Hematopoietic multipotent progenitor cell treated with erythropoietin and hydrocortisone succinate and interleukin-3 and kit ligand, for 15 days (in vitro differentiated cells): ENCODE measurements at regions not wholly inside any gene's neighbourhood (a gene's known extent, or its start where the extent isn't known, plus 50 kb on each side); places are given as distances from the start of the nearest gene placed in this dataset.
"Not testable (repeated sequence)": the region's sequence is repeated elsewhere in the genome, so short reads cannot be mapped to it uniquely, and the experiment has no call there.

Experiments used
- DNase-seq: peaks from one replicate; pipeline ENCODE4 v3.0.0-alpha.2; 2015; ENCODE audit warnings: low spot score

GRCh38 chr18:78792736-78793135, 186.9 kb upstream of the SALL3 start:
- no peak for DNase-seq

DNA sequence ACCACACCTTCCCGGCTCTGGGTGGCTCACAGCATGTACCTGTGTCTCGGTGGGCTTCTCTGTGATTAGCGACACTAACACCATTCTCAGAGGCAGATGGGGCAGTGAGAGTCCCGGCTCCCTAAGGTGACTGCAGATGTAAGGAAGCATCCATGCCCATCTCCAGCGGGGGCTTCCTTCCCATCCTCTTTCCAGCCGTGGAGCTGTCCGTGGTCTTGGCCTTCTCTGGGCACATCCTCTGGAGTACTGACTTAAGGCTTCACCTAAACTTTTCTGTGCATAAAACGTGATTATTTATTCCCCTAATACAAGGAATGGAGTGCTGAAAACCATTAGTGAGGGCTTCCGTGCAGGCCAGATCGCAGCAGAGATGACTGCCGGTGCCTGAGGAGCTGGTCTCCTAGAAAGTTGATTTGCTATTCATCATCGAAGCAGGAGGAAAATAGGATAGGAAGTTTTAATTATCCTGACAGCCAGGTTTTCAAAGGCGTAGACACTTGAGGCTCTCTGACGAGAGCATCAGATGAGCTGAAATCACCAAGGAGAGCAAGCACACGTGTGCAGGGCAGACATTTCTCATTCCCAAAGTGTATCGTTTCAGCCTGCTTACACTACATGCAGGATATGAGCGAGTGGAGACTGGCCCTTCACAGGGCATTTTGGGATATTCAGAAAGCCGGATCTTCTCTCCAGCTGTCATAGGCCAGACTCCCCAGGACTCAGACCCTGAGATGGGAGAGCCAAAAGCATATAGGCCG, 186.1 kb upstream of the SALL3 start:
- DNase-seq, result no peak

DNA sequence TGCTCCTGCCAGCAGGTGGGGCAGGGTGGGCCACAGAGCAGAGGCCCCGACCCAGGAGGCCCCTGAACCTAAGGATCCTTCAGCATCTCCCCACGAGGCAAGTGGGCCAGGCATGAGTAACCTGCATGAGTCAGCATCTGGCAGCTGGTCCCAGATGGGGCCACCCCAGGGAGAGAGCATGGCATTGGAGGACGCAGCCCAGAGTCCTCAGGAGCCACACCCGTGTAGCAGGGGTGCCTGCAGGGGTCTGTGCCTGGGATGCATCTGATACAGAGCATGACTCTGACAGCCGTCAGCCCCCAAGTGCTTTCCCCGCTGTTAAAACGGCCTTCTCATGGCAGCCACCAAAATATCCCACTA, 185.6 kb upstream of the SALL3 start:
- DNase-seq, result no peak

GRCh38 chr18:78796693-78797455, 182.7 kb upstream of the SALL3 start:
- DNase-seq, result no peak

- DNase-seq, result no peak
Observed at GRCh38 chr18:78797499-78797898, 182.1 kb upstream of the SALL3 start.

DNA sequence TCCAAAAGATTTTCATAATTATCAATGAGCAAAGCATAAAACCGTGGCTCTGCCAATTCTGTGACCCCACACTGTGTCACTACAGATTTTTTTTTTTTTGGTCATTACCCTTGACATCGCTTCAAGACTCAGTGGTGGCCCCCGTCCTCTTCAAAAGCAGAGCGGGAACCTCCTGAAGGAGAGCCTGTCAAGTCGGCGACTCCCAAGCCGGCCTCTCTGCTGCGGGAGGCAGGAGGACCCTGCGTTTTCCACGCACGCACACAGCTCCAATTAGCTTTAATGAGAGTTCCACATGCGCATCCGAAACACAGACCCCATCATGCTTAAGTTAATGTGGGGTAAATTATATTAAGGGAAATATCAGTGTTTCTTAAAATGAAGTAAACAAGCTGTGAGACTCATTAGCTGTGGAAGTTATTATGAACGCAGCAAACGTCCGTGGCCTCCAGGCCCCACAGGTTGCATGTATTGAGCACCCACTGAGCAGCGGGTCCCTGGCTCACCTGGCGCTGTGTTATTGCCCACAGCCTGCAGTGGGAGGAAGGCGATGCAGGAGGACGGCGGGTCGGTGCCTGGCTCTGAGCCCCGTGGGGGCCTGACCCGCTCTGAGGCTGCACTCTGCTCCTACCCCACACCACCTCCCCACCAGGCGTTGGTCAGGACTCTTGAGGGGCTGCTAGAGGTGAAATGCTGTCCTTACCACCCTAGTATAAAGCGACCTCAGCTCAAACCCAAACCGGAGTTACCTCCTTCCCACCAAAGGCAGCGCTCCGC, 181.0 kb upstream of the SALL3 start:
- no peak for DNase-seq

DNA sequence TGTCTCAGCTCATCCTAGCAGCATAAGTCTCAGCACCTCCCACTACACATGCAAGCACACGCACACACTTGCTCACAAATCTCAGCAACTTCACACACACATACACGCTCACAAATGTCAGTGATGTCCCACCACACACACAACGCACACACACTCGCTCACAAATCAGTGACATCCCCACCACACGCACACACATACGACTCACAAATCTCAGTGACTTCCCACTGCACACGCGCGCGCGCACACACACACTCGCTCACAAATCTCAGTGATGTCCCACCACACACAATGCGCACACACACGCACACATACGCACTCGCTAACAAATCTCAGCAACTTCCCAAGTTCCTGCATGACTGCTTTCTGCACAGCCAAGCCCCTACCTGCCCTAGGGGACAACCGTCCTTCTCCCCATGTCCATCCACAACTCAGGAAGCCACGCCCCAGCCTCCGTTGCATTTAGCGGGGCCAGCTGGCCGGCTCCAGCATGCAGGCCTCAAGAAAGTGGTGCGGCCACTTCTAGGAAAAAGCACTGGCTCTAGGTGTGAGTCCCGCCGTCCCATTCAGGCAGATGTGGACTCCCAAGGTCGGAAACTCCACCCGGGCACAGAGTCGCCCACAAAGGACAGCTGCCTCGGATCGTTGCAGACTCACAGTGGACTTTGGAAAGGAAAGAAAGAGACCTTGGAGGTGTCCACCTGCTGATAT, 180.1 kb upstream of the SALL3 start:
- DNase-seq, result no peak

DNA sequence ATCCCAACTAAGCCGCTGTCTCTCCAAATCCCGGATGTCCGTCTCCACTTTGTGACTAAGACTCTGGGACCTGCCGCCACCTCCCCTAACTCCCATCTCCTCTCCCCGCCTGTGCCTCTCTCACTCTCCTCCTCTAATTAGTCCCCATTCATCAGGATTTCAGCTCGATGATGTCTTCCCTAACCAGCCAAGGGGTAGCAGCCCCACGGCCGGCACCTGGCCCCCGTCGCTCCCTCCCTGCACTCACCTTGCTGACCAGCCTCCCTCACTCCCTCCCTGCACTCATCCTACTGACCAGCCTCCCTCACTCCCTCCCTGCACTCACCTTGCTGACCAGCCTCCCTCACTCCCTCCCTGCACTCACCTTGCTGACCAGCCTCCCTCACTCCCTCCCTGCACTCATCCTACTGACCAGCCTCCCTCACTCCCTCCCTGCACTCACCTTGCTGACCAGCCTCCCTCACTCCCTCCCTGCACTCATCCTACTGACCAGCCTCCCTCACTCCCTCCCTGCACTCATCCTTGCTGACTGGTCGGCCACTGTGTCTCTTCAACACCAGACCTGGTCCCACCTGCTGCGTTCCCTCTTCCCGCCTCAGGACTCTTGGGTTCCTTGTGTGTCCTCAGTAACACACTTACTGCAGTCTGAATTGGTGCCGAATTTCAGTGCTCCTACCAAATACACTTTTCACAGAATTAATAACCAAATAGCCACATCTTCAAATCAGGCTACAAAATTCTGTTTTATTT, 179.3 kb upstream of the SALL3 start:
- not testable (repeated sequence) for DNase-seq

GRCh38 chr18:78801011-78801410, 178.6 kb upstream of the SALL3 start:
- DNase-seq, result no peak

DNA sequence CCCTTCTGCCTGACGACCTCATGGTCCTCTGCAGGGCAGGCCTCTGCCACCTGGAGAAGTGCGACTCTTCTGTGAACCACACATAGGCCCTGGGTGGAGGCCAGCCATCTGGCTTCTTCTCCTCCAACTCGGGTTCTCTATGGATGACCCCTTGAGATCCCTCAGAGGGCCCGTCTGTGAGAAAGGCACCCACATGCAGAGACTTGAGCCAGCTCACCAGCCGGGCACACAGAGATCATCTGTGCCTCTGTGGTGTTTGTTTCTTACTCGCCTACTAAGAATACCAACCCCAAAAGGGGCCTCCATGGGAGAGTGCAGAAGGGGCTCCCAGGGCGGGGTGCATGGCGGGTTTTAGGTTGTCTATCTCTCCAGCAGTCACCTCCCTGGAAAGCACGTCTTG, 176.5 kb upstream of the SALL3 start:
- no peak for DNase-seq

DNA sequence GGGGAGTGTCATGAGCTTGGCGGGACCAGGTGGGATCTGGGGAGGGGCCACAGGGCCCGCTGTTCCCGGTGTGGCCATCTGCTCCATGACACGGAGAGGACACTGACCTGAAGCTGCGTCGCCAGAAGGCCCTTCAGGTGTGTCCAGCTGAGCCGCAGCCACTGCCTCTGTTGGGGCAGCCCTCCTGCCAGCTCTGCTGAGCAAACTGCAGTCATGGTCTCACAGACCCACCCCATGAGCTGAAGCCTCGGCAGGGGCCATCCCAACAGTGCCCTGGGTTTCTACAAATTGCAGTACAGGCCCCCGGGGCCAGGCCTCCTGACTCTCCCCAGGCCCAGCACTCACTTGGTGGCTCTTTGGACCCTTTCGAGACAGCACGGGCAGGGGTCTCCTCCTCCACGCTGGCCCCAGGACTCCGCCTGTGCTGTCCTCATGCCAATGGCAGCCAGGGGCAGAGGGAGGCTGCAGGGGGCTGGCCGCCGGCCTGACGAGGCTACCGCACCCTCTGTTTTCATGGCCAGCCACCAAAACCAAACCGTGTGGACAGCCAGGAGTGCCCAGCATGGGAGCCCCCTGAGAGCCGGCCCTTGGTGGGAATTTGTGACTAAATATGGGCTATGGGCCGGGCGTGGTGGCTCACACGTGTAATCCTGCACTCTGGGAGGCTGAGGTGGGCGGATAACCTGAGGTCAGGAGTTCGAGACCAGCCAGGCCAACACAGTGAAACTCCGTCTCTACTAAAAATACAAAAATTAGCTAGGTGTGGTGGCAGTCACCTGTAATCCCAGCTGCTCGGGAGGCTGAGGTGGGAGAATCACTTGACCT, 175.2 kb upstream of the SALL3 start:
- no peak for DNase-seq

- no peak for DNase-seq
Observed at GRCh38 chr18:78805840-78806239, 173.8 kb upstream of the SALL3 start.

GRCh38 chr18:78807668-78808067, 171.9 kb upstream of the SALL3 start:
- DNase-seq, result no peak

GRCh38 chr18:78809845-78810244, 169.8 kb upstream of the SALL3 start:
- no peak for DNase-seq

DNA sequence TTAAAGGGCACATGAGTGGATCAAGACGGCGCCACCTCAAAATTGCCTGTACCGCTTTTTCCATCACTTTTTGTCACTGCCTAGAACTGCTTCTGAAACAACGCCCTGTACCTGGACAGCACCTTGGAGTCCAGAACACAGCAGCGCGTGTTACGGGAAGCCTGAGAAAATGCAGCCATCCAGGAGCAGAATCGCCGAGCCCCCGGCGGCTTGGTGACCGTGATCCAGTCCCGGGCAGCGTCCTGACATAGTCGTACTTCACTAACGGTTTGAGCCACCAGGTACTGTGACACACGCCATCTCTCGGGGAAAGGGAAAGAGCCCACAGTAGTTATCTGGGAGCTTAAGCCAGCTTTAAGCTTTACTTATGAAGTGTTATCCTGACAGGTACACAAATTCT, 168.9 kb upstream of the SALL3 start:
- no peak for DNase-seq

GRCh38 chr18:78812067-78812466, 167.6 kb upstream of the SALL3 start:
- DNase-seq, result no peak

- no peak for DNase-seq
Observed at GRCh38 chr18:78813156-78813555, 166.5 kb upstream of the SALL3 start.

GRCh38 chr18:78813936-78814710, 165.5 kb upstream of the SALL3 start:
- DNase-seq, result no peak

DNA sequence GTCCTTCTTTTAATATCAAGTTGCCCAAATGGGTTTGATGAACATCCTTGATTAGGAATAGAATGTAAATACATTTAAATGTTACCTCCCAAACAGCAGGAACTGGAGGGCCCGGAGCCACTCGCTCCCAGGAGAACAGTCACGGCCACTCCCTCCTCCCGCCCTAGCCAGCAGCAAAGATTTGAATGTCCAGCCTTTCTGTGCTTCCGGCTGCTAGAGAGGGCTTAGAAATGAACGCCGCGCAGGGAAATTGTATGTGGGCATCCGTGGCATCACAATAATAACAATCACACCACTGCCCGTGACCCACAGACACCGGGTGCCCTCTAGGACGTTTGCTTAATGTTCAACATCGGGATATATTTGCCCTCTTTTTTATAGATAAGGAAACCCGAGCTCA, 164.9 kb upstream of the SALL3 start:
- no peak for DNase-seq

DNA sequence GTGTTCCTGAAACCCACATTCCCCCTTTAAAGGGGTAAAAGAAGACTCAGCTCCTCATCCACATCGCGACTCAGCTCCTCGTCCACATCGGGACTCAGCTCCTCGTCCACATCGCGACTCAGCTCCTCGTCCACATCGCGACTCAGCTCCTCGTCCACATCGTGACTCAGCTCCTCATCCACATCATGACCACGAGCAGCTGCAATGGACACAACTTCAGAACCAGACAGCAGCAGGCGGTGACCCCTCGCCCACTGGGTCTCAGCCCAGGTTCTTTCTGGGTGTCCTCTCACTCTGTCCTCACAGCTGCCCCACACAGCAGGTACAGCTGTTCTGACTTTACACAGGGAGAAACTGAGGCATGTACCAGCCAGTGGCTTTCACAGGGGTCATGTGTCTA, 163.5 kb upstream of the SALL3 start:
- no peak for DNase-seq
